ENCODE measurements at regions not wholly inside any gene's neighbourhood (a gene's known extent, or its start where the extent isn't known, plus 50 kb on each side); places are given as distances from the start of the nearest gene placed in this dataset.

GRCh38 chr6:23246896-23247295 lies 677.5 kb downstream of the HDGFL1 start:
- no peaks in the 10 kb centered on the region for H3F3A ChIP-seq (ENCODE audit: insufficient read depth, low read length)
- no peak overlapping the region for H2AFZ ChIP-seq (ENCODE audit: low read length)
- H3K9me3 ChIP-seq (ENCODE audit: low read length) = no peaks in the 10 kb centered on the region
- no peak overlapping the region for H3K4me3 ChIP-seq (ENCODE audit: low read depth, low read length, poor library complexity, severe bottlenecking)
- H3K27me3 ChIP-seq (ENCODE audit: insufficient read depth, low read length) = no peaks in the 10 kb centered on the region
- no peaks in the 10 kb centered on the region for H3K9me2 ChIP-seq (ENCODE audit: low read depth, low read length)
- H3K9ac ChIP-seq (ENCODE audit: low read length) = no peak overlapping the region
- H3K79me2 ChIP-seq (ENCODE audit: insufficient read depth, low read length) = no peaks in the 10 kb centered on the region
- no peaks in the 10 kb centered on the region for H3K4me1 ChIP-seq (ENCODE audit: insufficient read depth, low read length, severe bottlenecking)
- H3K27ac ChIP-seq (ENCODE audit: low read depth, low read length, poor library complexity, severe bottlenecking) = no peak overlapping the region
- TF ChIP-seq CTCF (IDR thresholded peaks at IDR 0.05; ENCODE audit: low read length) (no peak), EZH2 (IDR thresholded peaks at IDR 0.05; ENCODE audit: borderline replicate concordance, low read length) (no peak)
- no peaks in the 10 kb centered on the region for H3K36me3 ChIP-seq (ENCODE audit: insufficient read depth, low read length)
- H3K4me2 ChIP-seq (ENCODE audit: low read length) = no peak overlapping the region
- no peaks in the 10 kb centered on the region for H4K20me1 ChIP-seq (ENCODE audit: insufficient read depth, low read length)

GRCh38 chr6:23250556-23250955 lies 681.2 kb downstream of the HDGFL1 start:
- Histone ChIP-seq H3K9me2 (ENCODE audit: low read depth, low read length) (no peaks in the 10 kb centered on the region), H3K9me3 (ENCODE audit: low read length) (no peaks in the 10 kb centered on the region), H3K4me3 (ENCODE audit: low read depth, low read length, poor library complexity, severe bottlenecking) (no peak overlapping the region), H3K27me3 (ENCODE audit: insufficient read depth, low read length) (no peaks in the 10 kb centered on the region), H3K4me1 (ENCODE audit: insufficient read depth, low read length, severe bottlenecking) (no peaks in the 10 kb centered on the region), H3K79me2 (ENCODE audit: insufficient read depth, low read length) (no peaks in the 10 kb centered on the region), H3K9ac (ENCODE audit: low read length) (no peak overlapping the region), H3K27ac (ENCODE audit: low read depth, low read length, poor library complexity, severe bottlenecking) (no peak overlapping the region), H4K20me1 (ENCODE audit: insufficient read depth, low read length) (no peaks in the 10 kb centered on the region), H3F3A (ENCODE audit: insufficient read depth, low read length) (no peaks in the 10 kb centered on the region), H3K36me3 (ENCODE audit: insufficient read depth, low read length) (no peaks in the 10 kb centered on the region), H3K4me2 (ENCODE audit: low read length) (no peak overlapping the region), H2AFZ (ENCODE audit: low read length) (no peak overlapping the region)
- TF ChIP-seq CTCF (IDR thresholded peaks at IDR 0.05; ENCODE audit: low read length) (no peak), EZH2 (IDR thresholded peaks at IDR 0.05; ENCODE audit: borderline replicate concordance, low read length) (no peak)

- Histone ChIP-seq H3F3A (ENCODE audit: insufficient read depth, low read length) (no peaks in the 10 kb centered on the region), H3K4me3 (ENCODE audit: low read depth, low read length, poor library complexity, severe bottlenecking) (no peak overlapping the region), H3K9ac (ENCODE audit: low read length) (no peak overlapping the region), H2AFZ (ENCODE audit: low read length) (no peak overlapping the region), H3K27ac (ENCODE audit: low read depth, low read length, poor library complexity, severe bottlenecking) (no peak overlapping the region), H3K4me2 (ENCODE audit: low read length) (no peak overlapping the region), H3K36me3 (ENCODE audit: insufficient read depth, low read length) (no peaks in the 10 kb centered on the region), H3K9me2 (ENCODE audit: low read depth, low read length) (no peaks in the 10 kb centered on the region), H3K79me2 (ENCODE audit: insufficient read depth, low read length) (no peaks in the 10 kb centered on the region), H4K20me1 (ENCODE audit: insufficient read depth, low read length) (no peaks in the 10 kb centered on the region), H3K27me3 (ENCODE audit: insufficient read depth, low read length) (no peaks in the 10 kb centered on the region), H3K9me3 (ENCODE audit: low read length) (no peaks in the 10 kb centered on the region), H3K4me1 (ENCODE audit: insufficient read depth, low read length, severe bottlenecking) (no peaks in the 10 kb centered on the region)
- TF ChIP-seq EZH2 (IDR thresholded peaks at IDR 0.05; ENCODE audit: borderline replicate concordance, low read length) = no peak
- TF ChIP-seq CTCF (IDR thresholded peaks at IDR 0.05; ENCODE audit: low read length) = no peak
Measured at GRCh38 chr6:23262864-23263263, 693.5 kb downstream of the HDGFL1 start.

All from OCI-LY1 (cell line).